Head of caudate nucleus (tissue), 42 donors: ENCODE measurements at regions not wholly inside any gene's neighbourhood (a gene's known extent, or its start where the extent isn't known, plus 50 kb on each side); places are given as distances from the start of the nearest gene placed in this dataset.

Source experiments
- DNase-seq, 42 donors: peaks; one replicate each; pipeline versions ENCODE4 v3.0.0 to v3.0.0-alpha.2; 2020 to 2021; ENCODE audit warnings: mixed read lengths in 7 of 42
- intact Hi-C: fragments of 100-400 bp; cut with DNase I; formaldehyde crosslinking; loops from one replicate; pipeline ENCODE4 v1.15.0; 2022

- DNase-seq: no peak
- intact Hi-C loops: no loop called here
Measured at GRCh38 chr6:104531646-104532045, 328.1 kb downstream of the HACE1 start.

GRCh38 chr6:104527761-104528415 lies 331.8 kb downstream of the HACE1 start:
- intact Hi-C loops: no loop called here
- peak in 41 of 42 donors; percentile 10 to 81 (median 45) for DNase-seq

- intact Hi-C loops: no loop called here
- DNase-seq: peak in 35 of 42 donors; percentile 5 to 65 (median 30)
Measured at GRCh38 chr6:104527311-104527710, 332.4 kb downstream of the HACE1 start.

GRCh38 chr6:104526376-104526775 lies 333.3 kb downstream of the HACE1 start:
- intact Hi-C loops: no loop called here
- peak in 4 of 42 donors; percentile 9 to 26 (median 20) for DNase-seq

DNA sequence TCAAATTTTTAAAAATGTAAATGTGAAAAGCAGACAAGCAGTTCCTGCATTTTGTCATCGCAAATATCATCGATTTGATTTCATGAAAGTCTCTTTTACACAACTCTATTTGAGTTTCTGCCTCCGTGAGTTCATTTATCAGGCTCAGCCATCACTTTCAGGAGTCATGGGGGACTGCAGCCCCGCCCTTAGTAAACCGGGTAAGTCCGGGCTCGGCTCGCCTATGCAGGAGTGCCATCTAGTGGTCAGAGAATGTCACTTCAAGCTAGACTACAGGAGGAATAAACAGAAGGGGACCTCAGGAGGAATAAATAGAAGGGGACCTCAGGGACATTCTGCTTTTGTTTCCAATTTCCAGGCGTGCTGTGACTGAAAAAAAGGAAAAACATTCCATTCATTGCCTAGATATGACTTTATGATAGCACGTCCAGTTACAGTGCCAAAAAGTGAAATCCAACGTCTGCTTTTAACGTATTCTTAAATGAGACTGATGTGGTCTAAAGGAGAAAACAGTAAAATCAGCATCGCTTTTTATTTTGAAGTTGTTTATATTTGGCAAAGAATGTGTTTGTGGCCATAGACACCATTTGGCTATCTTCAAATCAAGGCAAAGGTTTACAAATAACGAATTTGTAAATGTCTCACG lies 333.9 kb downstream of the HACE1 start:
- DNase-seq: peak; percentile 63 to 94 (median 85)
- intact Hi-C loops: no loop called here

GRCh38 chr6:104522533-104522932 lies 337.2 kb downstream of the HACE1 start:
- intact Hi-C loops: no loop called here
- DNase-seq: peak in 6 of 42 donors; percentile 13 to 47 (median 24)

DNA sequence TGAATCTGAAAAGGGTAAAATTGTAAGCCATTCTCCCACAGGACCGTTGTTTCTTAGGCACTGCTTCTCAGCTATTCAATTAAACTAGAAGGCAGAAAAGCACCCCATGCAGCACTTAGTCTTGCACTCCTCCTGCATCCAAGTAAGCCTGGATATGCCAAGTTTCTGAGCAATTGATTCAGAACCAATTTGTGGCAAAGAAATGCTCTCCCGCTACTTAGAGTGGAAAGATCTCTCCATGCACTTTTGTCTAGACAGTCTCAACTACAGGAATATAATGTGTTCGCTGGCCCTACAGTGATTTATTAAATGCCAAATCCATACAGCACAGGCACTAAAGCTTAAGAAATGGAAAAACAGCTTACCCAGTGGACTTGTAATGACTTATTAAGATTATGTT lies 338.5 kb downstream of the HACE1 start:
- intact Hi-C loops: no loop called here
- no peak for DNase-seq

DNA sequence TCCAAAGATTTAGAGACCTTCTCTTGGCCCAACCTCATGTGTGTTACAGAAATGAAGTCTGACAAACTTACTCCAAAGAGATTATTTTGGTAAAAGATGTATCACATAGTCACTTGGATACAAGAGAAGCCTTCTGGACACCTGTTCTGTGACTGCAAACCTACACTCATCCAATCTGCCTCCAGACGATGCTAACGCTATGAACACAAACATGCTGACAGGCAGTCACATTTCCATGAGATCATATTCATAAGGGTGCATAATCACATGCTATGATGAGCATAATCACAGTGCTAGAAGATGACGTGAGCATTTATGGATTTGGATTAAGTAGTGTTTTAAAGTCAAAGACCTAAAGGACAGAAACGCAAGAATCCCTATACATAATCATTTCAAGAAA lies 340.2 kb downstream of the HACE1 start:
- intact Hi-C loops: no loop called here
- no peak for DNase-seq

DNA sequence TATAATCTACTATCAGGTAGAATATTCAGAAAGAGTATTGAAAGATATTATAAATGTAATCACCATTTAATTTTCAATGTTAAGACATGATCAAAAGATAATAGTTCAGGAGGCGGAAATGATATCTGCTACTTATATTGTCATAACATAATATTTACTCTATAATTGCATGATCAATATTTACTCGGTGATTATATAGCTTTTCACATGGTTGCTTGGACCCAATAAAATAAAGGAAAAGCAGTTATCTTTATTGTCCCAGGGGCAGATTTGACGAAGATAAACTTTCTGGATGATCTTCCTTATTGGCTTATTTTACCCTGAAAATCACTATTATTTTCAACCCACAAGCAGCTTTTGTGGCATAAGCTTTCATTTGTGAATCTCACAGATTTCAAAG lies 350.4 kb downstream of the HACE1 start:
- intact Hi-C loops: no loop called here
- DNase-seq: no peak

GRCh38 chr6:104506429-104506828 lies 353.3 kb downstream of the HACE1 start:
- intact Hi-C loops: no loop called here
- no peak for DNase-seq

DNA sequence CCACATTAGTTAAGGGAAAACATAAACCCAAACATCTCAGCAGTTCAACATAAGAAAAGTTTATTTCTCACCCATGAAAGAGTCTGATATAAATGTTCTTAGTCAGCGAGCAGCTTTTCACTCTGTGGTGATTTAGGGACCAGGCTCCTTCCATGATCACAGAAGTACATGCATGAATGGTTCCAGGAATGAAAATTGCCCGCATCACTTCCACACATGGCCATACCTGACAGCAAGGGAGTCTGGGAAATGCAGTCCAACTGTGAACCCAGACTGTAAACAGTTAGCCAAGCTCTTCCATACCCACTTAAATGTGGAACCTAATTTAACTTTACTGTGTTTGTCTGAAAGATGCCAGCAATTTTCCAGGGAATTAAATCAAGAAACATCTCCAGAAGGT lies 353.9 kb downstream of the HACE1 start:
- intact Hi-C loops: no loop called here
- DNase-seq: no peak

DNA sequence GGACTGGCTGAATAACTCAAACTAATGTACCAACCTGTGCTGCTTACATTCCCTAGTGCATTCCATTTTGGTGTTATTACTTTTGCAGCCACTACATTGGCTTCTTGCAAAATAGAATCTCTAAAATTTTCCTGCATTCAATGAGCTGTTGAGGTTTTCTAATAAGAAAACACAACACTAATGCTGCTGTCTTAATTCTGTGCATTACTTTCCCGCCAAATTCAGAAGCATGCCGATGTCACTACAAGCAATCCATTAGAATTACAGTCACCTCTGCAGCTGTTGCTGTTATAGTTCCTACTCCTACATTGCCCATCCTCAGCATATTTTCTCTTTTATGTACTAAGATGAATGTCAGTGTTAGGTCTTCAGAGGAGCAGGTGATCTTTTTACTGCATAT lies 359.5 kb downstream of the HACE1 start:
- DNase-seq: no peak
- intact Hi-C loops: no loop called here

DNA sequence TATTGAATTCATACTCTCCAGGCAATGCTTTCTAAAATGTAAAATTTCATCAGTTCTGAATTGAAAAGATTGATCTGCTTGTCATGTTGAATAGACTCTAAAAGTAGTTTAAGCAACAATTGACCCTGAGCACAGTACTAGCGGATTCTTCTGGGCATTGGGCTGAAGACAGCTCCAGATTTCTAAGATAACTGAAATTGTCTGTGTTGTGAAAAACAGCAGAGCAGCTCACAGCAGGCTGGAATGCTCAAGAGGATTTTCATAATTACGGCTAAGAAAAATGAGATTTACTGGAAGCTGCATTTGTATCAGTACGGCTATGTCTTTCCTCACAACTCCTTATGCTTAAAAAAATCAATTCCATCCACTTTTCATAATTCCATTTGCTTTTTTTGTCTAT lies 373.7 kb downstream of the HACE1 start:
- intact Hi-C loops: no loop called here
- no peak for DNase-seq

DNA sequence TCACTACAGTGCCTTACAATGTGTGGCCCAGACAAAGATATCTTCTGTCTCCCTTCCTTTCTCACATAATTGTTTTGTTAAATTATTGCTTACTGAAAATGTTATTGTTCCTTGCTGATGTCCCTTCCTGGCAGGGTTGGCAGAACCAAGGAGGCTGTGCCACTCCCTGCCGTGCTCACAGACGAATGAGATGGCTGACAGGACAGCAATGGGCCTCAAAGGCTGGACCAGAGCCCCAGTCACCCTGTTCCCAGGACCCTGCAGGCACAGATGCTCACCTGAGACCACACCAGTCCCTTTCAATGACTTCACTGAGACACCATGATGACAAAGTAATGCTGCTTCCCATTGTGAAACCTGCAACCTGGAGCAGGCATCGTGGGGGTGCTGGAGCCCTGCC lies 375.1 kb downstream of the HACE1 start:
- no peak for DNase-seq
- intact Hi-C loops: no loop called here

GRCh38 chr6:104484191-104484590 lies 375.5 kb downstream of the HACE1 start:
- intact Hi-C loops: no loop called here
- DNase-seq: no peak

GRCh38 chr6:104483225-104483834 lies 376.4 kb downstream of the HACE1 start:
- intact Hi-C loops: no loop called here
- no peak for DNase-seq

GRCh38 chr6:104477569-104477968 lies 382.1 kb downstream of the HACE1 start:
- intact Hi-C loops: no loop called here
- DNase-seq: no peak

DNA sequence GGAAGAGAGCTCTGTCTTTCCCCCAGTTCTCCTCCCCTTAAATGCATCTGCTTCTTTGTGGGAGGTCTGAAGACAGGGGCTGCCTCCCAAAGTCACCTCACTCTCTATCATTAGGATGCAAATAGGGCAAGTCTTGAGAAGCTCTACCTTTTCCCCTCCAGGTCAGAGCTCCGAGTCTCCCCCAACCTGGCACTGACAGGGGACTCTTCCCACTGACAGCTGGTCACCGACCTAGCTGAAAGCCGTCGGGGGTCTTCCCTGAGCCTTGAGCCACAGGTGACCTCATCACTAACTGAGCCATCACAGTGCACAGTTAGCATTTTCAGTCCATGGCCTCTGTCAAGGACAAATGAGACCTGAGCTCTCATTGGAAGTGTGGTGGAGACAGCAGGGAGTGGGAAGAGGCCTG lies 386.7 kb downstream of the HACE1 start:
- no peak for DNase-seq
- intact Hi-C loops: no loop called here

DNA sequence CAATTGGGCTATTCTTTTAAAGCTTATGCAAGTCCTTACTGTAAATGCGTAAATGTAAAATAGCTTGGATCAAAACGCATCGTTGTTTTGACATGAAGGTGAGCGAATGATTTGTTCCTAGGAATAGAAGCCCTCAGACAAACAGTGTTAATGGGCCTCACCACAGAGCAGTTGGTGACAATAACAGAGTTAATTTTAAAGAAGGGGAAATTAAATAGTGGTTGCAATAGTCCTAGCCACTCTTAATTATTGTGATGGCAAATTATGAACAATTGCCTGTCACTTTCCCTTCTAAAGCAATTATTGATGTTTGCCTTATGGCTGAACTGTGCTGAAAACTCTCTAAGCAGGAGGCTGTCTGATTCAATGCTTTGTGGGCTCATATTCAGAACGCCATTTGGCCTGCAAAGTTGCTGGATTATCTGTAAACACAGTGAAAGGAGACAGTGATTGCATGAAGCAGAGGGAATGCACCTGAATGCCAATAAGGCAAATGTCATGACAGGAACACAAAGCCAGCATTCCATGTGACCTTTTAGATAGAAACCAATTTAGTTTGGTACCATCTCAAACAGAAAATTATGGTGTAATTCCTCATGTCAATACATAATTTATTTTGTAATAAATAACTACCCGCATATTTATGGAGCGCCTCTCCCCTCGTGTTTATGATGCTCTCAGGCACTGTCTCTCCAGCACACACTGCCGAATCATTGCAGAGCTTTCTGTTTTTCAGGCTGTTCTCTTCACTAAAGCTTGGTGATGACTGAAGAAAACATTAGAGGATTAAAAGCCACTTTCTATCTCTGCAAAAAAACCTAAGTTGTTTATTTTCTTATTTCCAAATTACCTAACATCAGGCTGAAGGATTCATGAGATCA lies 387.5 kb downstream of the HACE1 start:
- DNase-seq: no peak
- intact Hi-C loops: no loop called here

DNA sequence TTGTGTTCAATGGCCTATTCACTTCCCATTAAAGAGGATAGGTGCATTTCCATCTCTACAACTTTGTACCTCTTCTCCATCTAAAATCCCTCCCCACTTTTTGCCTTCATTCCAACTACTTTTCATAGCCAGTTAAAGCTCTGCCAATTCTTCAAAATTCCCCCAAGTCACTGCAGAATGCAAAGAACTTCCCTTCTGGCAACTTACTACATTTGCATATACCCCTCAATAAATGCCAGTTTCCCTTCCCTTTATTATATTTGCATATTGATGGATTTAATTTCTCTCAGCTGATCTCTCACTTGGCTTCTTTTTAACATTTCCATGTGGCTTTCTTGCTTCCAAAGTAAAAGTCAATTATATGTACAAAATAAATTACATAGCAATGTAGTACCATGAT lies 393.4 kb downstream of the HACE1 start:
- intact Hi-C loops: no loop called here
- DNase-seq: no peak
